ENCODE measurements at regions not wholly inside any gene's neighbourhood (a gene's known extent, or its start where the extent isn't known, plus 50 kb on each side); places are given as distances from the start of the nearest gene placed in this dataset.

GRCh38 chr2:201956361-201956760 lies 77.3 kb upstream of the FZD7 start:
- no peaks in the 10 kb centered on the region for H3K36me3 ChIP-seq
- no peak for TF ChIP-seq CTCF (IDR thresholded peaks at IDR 0.05)
- TF ChIP-seq POLR2AphosphoS5 (IDR thresholded peaks at IDR 0.05), result no peak
- no peak for TF ChIP-seq POLR2A (IDR thresholded peaks at IDR 0.05)
- H3K4me1 ChIP-seq (replicated peaks), result no peaks in the 10 kb centered on the region
- no peaks in the 10 kb centered on the region for H3K27me3 ChIP-seq (replicated peaks; ENCODE audit: insufficient read depth)
- H3K9me3 ChIP-seq, result no peaks in the 10 kb centered on the region
- no peak overlapping the region for H3K4me3 ChIP-seq
- WGBS, result 87% methylated on average over 7 of the region's 7 CpGs
- intact Hi-C loops (cut with DNase I), result no loop called here
- no peak overlapping the region for H3K27ac ChIP-seq
- no peak for DNase-seq (ENCODE audit: low spot score)

GRCh38 chr2:201957091-201957490 lies 76.6 kb upstream of the FZD7 start:
- DNase-seq (ENCODE audit: low spot score), result no peak
- H3K27ac ChIP-seq, result no peak overlapping the region
- 100% methylated on average over 1 of the region's 1 CpG for WGBS
- no peaks in the 10 kb centered on the region for H3K27me3 ChIP-seq (replicated peaks; ENCODE audit: insufficient read depth)
- no peaks in the 10 kb centered on the region for H3K36me3 ChIP-seq
- no peaks in the 10 kb centered on the region for H3K4me1 ChIP-seq (replicated peaks)
- TF ChIP-seq CTCF (IDR thresholded peaks at IDR 0.05) (no peak), POLR2A (IDR thresholded peaks at IDR 0.05) (no peak), POLR2AphosphoS5 (IDR thresholded peaks at IDR 0.05) (no peak)
- no peaks in the 10 kb centered on the region for H3K9me3 ChIP-seq
- intact Hi-C loops (cut with DNase I), result no loop called here
- no peak overlapping the region for H3K4me3 ChIP-seq

GRCh38 chr2:201959198-201959597 lies 74.5 kb upstream of the FZD7 start:
- no peak for DNase-seq (ENCODE audit: low spot score)
- H3K27me3 ChIP-seq (replicated peaks; ENCODE audit: insufficient read depth), result no peaks in the 10 kb centered on the region
- intact Hi-C loops (cut with DNase I), result no loop called here
- no peak overlapping the region for H3K27ac ChIP-seq
- WGBS, result 75% methylated on average over 6 of the region's 6 CpGs
- no peak overlapping the region for H3K4me3 ChIP-seq
- no peaks in the 10 kb centered on the region for H3K36me3 ChIP-seq
- no peaks in the 10 kb centered on the region for H3K9me3 ChIP-seq
- H3K4me1 ChIP-seq (replicated peaks), result no peaks in the 10 kb centered on the region
- TF ChIP-seq CTCF (IDR thresholded peaks at IDR 0.05), result no peak
- TF ChIP-seq POLR2AphosphoS5 (IDR thresholded peaks at IDR 0.05), result no peak
- no peak for TF ChIP-seq POLR2A (IDR thresholded peaks at IDR 0.05)

GRCh38 chr2:201959626-201960025 lies 74.0 kb upstream of the FZD7 start:
- 79% methylated on average over 2 of the region's 2 CpGs for WGBS
- H3K27ac ChIP-seq, result no peak overlapping the region
- H3K27me3 ChIP-seq (replicated peaks; ENCODE audit: insufficient read depth), result no peaks in the 10 kb centered on the region
- no peak overlapping the region for H3K4me3 ChIP-seq
- no peaks in the 10 kb centered on the region for H3K4me1 ChIP-seq (replicated peaks)
- H3K9me3 ChIP-seq, result no peaks in the 10 kb centered on the region
- DNase-seq (ENCODE audit: low spot score), result no peak
- no peaks in the 10 kb centered on the region for H3K36me3 ChIP-seq
- no peak for TF ChIP-seq POLR2A (IDR thresholded peaks at IDR 0.05)
- TF ChIP-seq POLR2AphosphoS5 (IDR thresholded peaks at IDR 0.05), result no peak
- TF ChIP-seq CTCF (IDR thresholded peaks at IDR 0.05), result no peak
- intact Hi-C loops (cut with DNase I), result no loop called here

GRCh38 chr2:201960305-201960704 lies 73.3 kb upstream of the FZD7 start:
- Histone ChIP-seq H3K36me3 (no peaks in the 10 kb centered on the region), H3K4me3 (no peak overlapping the region), H3K27me3 (replicated peaks; ENCODE audit: insufficient read depth) (no peaks in the 10 kb centered on the region), H3K9me3 (no peaks in the 10 kb centered on the region), H3K4me1 (replicated peaks) (no peaks in the 10 kb centered on the region), H3K27ac (no peak overlapping the region)
- intact Hi-C loops (cut with DNase I), result no loop called here
- WGBS, result 77% methylated on average over 7 of the region's 7 CpGs
- no peak for TF ChIP-seq POLR2AphosphoS5 (IDR thresholded peaks at IDR 0.05)
- no peak for TF ChIP-seq POLR2A (IDR thresholded peaks at IDR 0.05)
- no peak for DNase-seq (ENCODE audit: low spot score)
